ENCODE measurements at regions not wholly inside any gene's neighbourhood (a gene's known extent, or its start where the extent isn't known, plus 50 kb on each side); places are given as distances from the start of the nearest gene placed in this dataset.

GRCh38 chr22:22743128-22743760, 98.8 kb downstream of the GGTLC2 start:
- Histone ChIP-seq H3K4me3 (ENCODE audit: control extremely low read depth in 1 of 5, extremely low read depth in 1 of 5, insufficient read depth in 1 of 5, low read depth in 2 of 5, low read length in 4 of 5) (no peak overlapping the region), H3K9ac (ENCODE audit: low read length) (no peak overlapping the region), H3K9me3 (ENCODE audit: control extremely low read depth in 1 of 3, control insufficient read depth in 2 of 3, insufficient read depth in 1 of 3, low read length in 2 of 3) (peaks cover 0 to 10% (median 0%) of the 10 kb centered on the region in 3 donors), H3K36me3 (replicated peaks in 1 of 2; ENCODE audit: control extremely low read depth in 1 of 2, control insufficient read depth in 1 of 2, extremely low read depth in 1 of 2, insufficient read depth in 2 of 2, low read length in 1 of 2) (no peaks in the 10 kb centered on the region), H4K20me1 (ENCODE audit: control insufficient read depth, insufficient read depth, low read length, poor library complexity, severe bottlenecking) (no peaks in the 10 kb centered on the region), H3K27ac (ENCODE audit: low read length in 2 of 2) (no peak overlapping the region), H2AFZ (ENCODE audit: insufficient read depth, low read depth, low read length, poor library complexity, severe bottlenecking) (no peak overlapping the region), H3K4me1 (ENCODE audit: control insufficient read depth in 2 of 2, insufficient read depth in 2 of 2, low read length in 2 of 2) (peaks cover 31 to 37% of the 10 kb centered on the region in 2 donors), H3K79me2 (ENCODE audit: control insufficient read depth, insufficient read depth, low read length) (no peaks in the 10 kb centered on the region), H3K4me2 (replicated peaks; ENCODE audit: low read depth, low read length, poor library complexity, severe bottlenecking) (no peak overlapping the region), H3K27me3 (replicated peaks in 1 of 4; ENCODE audit: control extremely low read depth in 1 of 4, control insufficient read depth in 3 of 4, insufficient read depth in 4 of 4, low read length in 3 of 4) (peaks cover 0 to 6% (median 2%) of the 10 kb centered on the region in 4 experiments)
- intact Hi-C loops (cut with micrococcal nuclease) = no loop called here
- POLR2A ChIA-PET = no interaction called here
- 47% methylated on average over 3 of the region's 3 CpGs for WGBS (ENCODE audit: insufficient coverage)
- no peak for ATAC-seq (ENCODE audit: low read depth)
- H3K27me3 Mint-ChIP-seq = peaks cover 20% of the 10 kb centered on the region
- H3K4me3 Mint-ChIP-seq = no peak overlapping the region
- no peak for DNase-seq
- TF ChIP-seq CTCF (IDR thresholded peaks at IDR 0.05) (no peak), EZH2 (IDR thresholded peaks at IDR 0.05; ENCODE audit: borderline replicate concordance, insufficient read depth, low read depth, low read length, poor library complexity, severe bottlenecking) (no peak)
- H3K4me1 Mint-ChIP-seq = peaks cover 39% of the 10 kb centered on the region
- no peaks in the 10 kb centered on the region for H3K9me3 Mint-ChIP-seq (ENCODE audit: insufficient read depth)
- CTCF ChIA-PET = interaction anchor here (0.9 to 5.6 kb wide), 6 partner anchors 10 to 152 kb away, joined by 3 to 63 read pairs (median 9); no protein-coding TSS in a partner anchor
- peak overlapping the region; percentile 7 for H3K27ac Mint-ChIP-seq

- Histone ChIP-seq H3K9ac (ENCODE audit: low read length) (no peak overlapping the region), H3K79me2 (ENCODE audit: control insufficient read depth, insufficient read depth, low read length) (no peaks in the 10 kb centered on the region), H3K4me3 (ENCODE audit: control extremely low read depth in 1 of 5, extremely low read depth in 1 of 5, insufficient read depth in 1 of 5, low read depth in 2 of 5, low read length in 4 of 5) (no peak overlapping the region), H3K9me3 (ENCODE audit: control extremely low read depth in 1 of 3, control insufficient read depth in 2 of 3, insufficient read depth in 1 of 3, low read length in 2 of 3) (peaks cover 0 to 14% (median 0%) of the 10 kb centered on the region in 3 donors), H3K27me3 (replicated peaks in 1 of 4; ENCODE audit: control extremely low read depth in 1 of 4, control insufficient read depth in 3 of 4, insufficient read depth in 4 of 4, low read length in 3 of 4) (peaks cover 0 to 6% (median 0%) of the 10 kb centered on the region in 4 experiments), H3K4me2 (replicated peaks; ENCODE audit: low read depth, low read length, poor library complexity, severe bottlenecking) (no peak overlapping the region), H4K20me1 (ENCODE audit: control insufficient read depth, insufficient read depth, low read length, poor library complexity, severe bottlenecking) (no peaks in the 10 kb centered on the region), H2AFZ (ENCODE audit: insufficient read depth, low read depth, low read length, poor library complexity, severe bottlenecking) (no peak overlapping the region), H3K4me1 (ENCODE audit: control insufficient read depth in 2 of 2, insufficient read depth in 2 of 2, low read length in 2 of 2) (peaks cover 33 to 40% of the 10 kb centered on the region in 2 donors), H3K27ac (ENCODE audit: low read length in 2 of 2) (no peak overlapping the region), H3K36me3 (replicated peaks in 1 of 2; ENCODE audit: control extremely low read depth in 1 of 2, control insufficient read depth in 1 of 2, extremely low read depth in 1 of 2, insufficient read depth in 2 of 2, low read length in 1 of 2) (no peaks in the 10 kb centered on the region)
- peaks cover 16% of the 10 kb centered on the region for H3K27me3 Mint-ChIP-seq
- 93% methylated on average over 3 of the region's 9 CpGs for WGBS (ENCODE audit: insufficient coverage)
- no peak overlapping the region for H3K4me3 Mint-ChIP-seq
- H3K27ac Mint-ChIP-seq = no peak overlapping the region
- TF ChIP-seq EZH2 (IDR thresholded peaks at IDR 0.05; ENCODE audit: borderline replicate concordance, insufficient read depth, low read depth, low read length, poor library complexity, severe bottlenecking) = no peak
- TF ChIP-seq CTCF (IDR thresholded peaks at IDR 0.05) = no peak
- CTCF ChIA-PET = interaction anchor here (0.6 to 5.6 kb wide), 33 partner anchors 8 to 537 kb away, joined by 3 to 63 read pairs (median 6); no protein-coding TSS in a partner anchor
- peaks cover 44% of the 10 kb centered on the region for H3K4me1 Mint-ChIP-seq
- no peaks in the 10 kb centered on the region for H3K9me3 Mint-ChIP-seq (ENCODE audit: insufficient read depth)
- DNase-seq (no peak), ATAC-seq (ENCODE audit: low read depth) (no peak)
- intact Hi-C loops (cut with micrococcal nuclease) = loop anchor here (5.0 kb wide), 2 partner anchors 32 to 152 kb away; no protein-coding TSS in a partner anchor
- POLR2A ChIA-PET = no interaction called here
These were observed 100.2 kb downstream of the GGTLC2 start for GRCh38 chr22:22744412-22745224.
